IMR-90 (cell line): ENCODE measurements at regions not wholly inside any gene's neighbourhood (a gene's known extent, or its start where the extent isn't known, plus 50 kb on each side); places are given as distances from the start of the nearest gene placed in this dataset.

ENCODE experiments used
- ATAC-seq: fragments of 200-7000 bp; cut with Tn5 transposase; 2 replicates; pipeline ENCODE4 v1.9.1; 2020; ENCODE audit warnings: low read depth, mild to moderate bottlenecking, moderate library complexity
- BruUV-seq: library from RNA; stranded (reverse); fragments of 400-500 nt; replicated peaks from 2 replicates; lab custom pipeline; 2021; lab: Mats Ljungman, UMichigan
- CTCF ChIA-PET: fragments of 300-600 bp; formaldehyde crosslinking; extraction: SDS; loops from one replicate; lab custom pipeline; 2021; ENCODE audit warnings: antibody characterized with exemption; lab: Yijun Ruan, JAX
- POLR2A ChIA-PET: fragments of 300-600 bp; sonication (Branson Sonifier 250); formaldehyde crosslinking; loops from one replicate; lab custom pipeline; 2022; ENCODE audit warnings: antibody characterized with exemption; ENCODE audit not compliant: unreplicated experiment; lab: Charles Lee
- DNase-seq: peaks from one replicate; pipeline ENCODE4 v3.0.0; 2013
- H2AFZ ChIP-seq: replicated peaks from 2 replicates; pipeline ENCODE3; 2013; ENCODE audit warnings: low read length, mild to moderate bottlenecking; ENCODE audit not compliant: poor library complexity
- H2AK5ac ChIP-seq: 2 replicates; pipeline ENCODE4 v1.6.1; 2013; ENCODE audit warnings: low read depth, low read length, inconsistent platforms
- H2AK9ac ChIP-seq: replicated peaks from 2 replicates; pipeline ENCODE3; 2013; ENCODE audit warnings: mild to moderate bottlenecking, low read depth, low read length, moderate library complexity; ENCODE audit not compliant: poor library complexity
- H2BK120ac ChIP-seq: 2 replicates; pipeline ENCODE4 v1.6.1; 2013; ENCODE audit warnings: low read depth, low read length, inconsistent platforms
- H2BK15ac ChIP-seq: 3 replicates; pipeline ENCODE4 v1.6.1; 2013; ENCODE audit warnings: low read depth, low read length, inconsistent platforms
- H2BK20ac ChIP-seq: 2 replicates; pipeline ENCODE4 v1.6.1; 2013; ENCODE audit warnings: low read depth, mild to moderate bottlenecking, inconsistent platforms, low read length, moderate library complexity
- H2BK5ac ChIP-seq: 2 replicates; pipeline ENCODE4 v1.6.1; 2013; ENCODE audit warnings: mild to moderate bottlenecking, low read depth, low read length, inconsistent platforms; ENCODE audit not compliant: poor library complexity, severe bottlenecking
- H3K14ac ChIP-seq: replicated peaks from 2 replicates; pipeline ENCODE4 v1.6.1; 2013; ENCODE audit warnings: low read depth, low read length, inconsistent platforms
- H3K18ac ChIP-seq: 2 replicates; pipeline ENCODE4 v1.6.1; 2013; ENCODE audit warnings: low read depth, low read length, control low read depth
- H3K23ac ChIP-seq: 2 replicates; pipeline ENCODE4 v1.6.1; 2013; ENCODE audit warnings: low read depth, low read length, inconsistent platforms
- H3K27ac ChIP-seq: 2 replicates; pipeline ENCODE4 v1.5.1; 2013; ENCODE audit warnings: mild to moderate bottlenecking, control low read depth, low read length; ENCODE audit not compliant: insufficient read depth
- H3K27me3 ChIP-seq: 2 replicates; pipeline ENCODE4 v1.6.1; 2013; ENCODE audit warnings: low read length; ENCODE audit not compliant: control insufficient read depth, insufficient read depth
- H3K36me3 ChIP-seq: 2 replicates; pipeline ENCODE4 v1.6.1; 2013; ENCODE audit warnings: low read length, mixed read lengths; ENCODE audit not compliant: control insufficient read depth, insufficient read depth
- H3K4ac ChIP-seq: 2 replicates; pipeline ENCODE4 v1.6.1; 2013; ENCODE audit warnings: low read depth, low read length, inconsistent platforms
- H3K4me1 ChIP-seq: 2 replicates; pipeline ENCODE4 v1.6.1; 2013; ENCODE audit warnings: low read length, mixed read lengths; ENCODE audit not compliant: control insufficient read depth, insufficient read depth
- H3K4me2 ChIP-seq: 2 replicates; pipeline ENCODE4 v1.6.1; 2013; ENCODE audit warnings: low read depth, mild to moderate bottlenecking, control low read depth, low read length, moderate library complexity
- H3K4me3 ChIP-seq: 2 replicates; pipeline ENCODE4 v1.5.1; 2013; ENCODE audit warnings: low read depth, mild to moderate bottlenecking, control low read depth, low read length, moderate library complexity; ENCODE audit not compliant: insufficient read depth
- H3K56ac ChIP-seq: 2 replicates; pipeline ENCODE4 v1.6.1; 2013; ENCODE audit warnings: low read length, inconsistent platforms; ENCODE audit not compliant: insufficient read depth; ENCODE audit errors: extremely low read depth
- H3K79me1 ChIP-seq, 2 experiments: 2 replicates each; pipeline ENCODE4 v1.6.1; 2013; ENCODE audit warnings: low read length in 2 of 2, inconsistent platforms in 1 of 2, low read depth in 1 of 2
- H3K9ac ChIP-seq: 2 replicates; pipeline ENCODE4 v1.6.1; 2013; ENCODE audit warnings: low read depth, low read length, control low read depth
- H3K9me1 ChIP-seq: 2 replicates; pipeline ENCODE4 v1.6.1; 2013; ENCODE audit warnings: low read length, inconsistent platforms; ENCODE audit not compliant: insufficient read depth
- H3K9me3 ChIP-seq: 2 replicates; pipeline ENCODE4 v1.6.1; 2013; ENCODE audit warnings: low read length; ENCODE audit not compliant: control insufficient read depth, insufficient read depth
- H4K20me1 ChIP-seq: 2 replicates; pipeline ENCODE4 v1.6.1; 2013; ENCODE audit warnings: low read length, inconsistent platforms; ENCODE audit not compliant: insufficient read depth
- H4K5ac ChIP-seq: 2 replicates; pipeline ENCODE4 v1.6.1; 2013; ENCODE audit warnings: mild to moderate bottlenecking, low read depth, low read length, control low read depth
- H4K8ac ChIP-seq, 2 experiments: 2 replicates each; pipeline ENCODE4 v1.6.1; 2013; ENCODE audit warnings: low read depth in 2 of 2, low read length in 2 of 2, control low read depth in 1 of 2, inconsistent platforms in 1 of 2
- H4K91ac ChIP-seq: 2 replicates; pipeline ENCODE4 v1.6.1; 2013; ENCODE audit warnings: low read depth, low read length, inconsistent platforms; ENCODE audit not compliant: insufficient read depth
- FOS ChIP-seq: fragments of 150-350 bp; IDR thresholded peaks from 2 replicates; pipeline ENCODE4 v1.6.1; 2016; ENCODE audit warnings: low read depth, low read length
- RCOR1 ChIP-seq: IDR thresholded peaks from 2 replicates; pipeline ENCODE4 v1.6.1; 2012; ENCODE audit warnings: mild to moderate bottlenecking, low read length, improper control_type of control experiment; ENCODE audit not compliant: insufficient replicate concordance
- WGBS, 2 experiments: methylation state at CpG; one replicate each; pipeline versions ENCODE4 v1.1.5 to v1.1.7; 2013; ENCODE audit warnings: missing lambda C conversion rate in 2 of 2; ENCODE audit not compliant: insufficient read length in 1 of 2; ENCODE audit errors: extremely low coverage in 2 of 2; 5-methylcytosine and 5-hydroxymethylcytosine counted together
- dilution Hi-C: fragments of 300-500 bp; cut with HindIII; formaldehyde crosslinking; loops from one replicate; pipeline ENCODE4 v1.14.3; 2018; ENCODE audit warnings: low sequenced_read_pairs; ENCODE audit not compliant: unreplicated experiment
- in situ Hi-C: fragments of 300-500 bp; cut with MboI; formaldehyde crosslinking; loops from 3 replicates; pipeline ENCODE4 v1.14.3; 2019; ENCODE audit warnings: low sequenced_read_pairs, inconsistent platforms, mixed read lengths
- intact Hi-C: fragments of 100-400 bp; cut with micrococcal nuclease; formaldehyde crosslinking; loops from 2 replicates; pipeline ENCODE4 v1.10.0; 2022

GRCh38 chr3:106965307-106965706 lies 411.9 kb upstream of the CCDC54 start:
- no CpG with 5 or more reads among the region's 3 CpGs for WGBS, 2 experiments
- H3K9me3 ChIP-seq, result no peaks in the 10 kb centered on the region

More at GRCh38 chr3:106965307-106965706, 411.9 kb upstream of the CCDC54 start:
- no peaks in the 10 kb centered on the region for H3K27me3 ChIP-seq
- H3K9me1 ChIP-seq, result peaks cover 3% of the 10 kb centered on the region; the same call in 1 of the 2 replicates
- no peak overlapping the region for H2AK5ac ChIP-seq
- no peak overlapping the region for H3K4me3 ChIP-seq
- H3K4ac ChIP-seq, result no peak overlapping the region
- no peak overlapping the region for H3K56ac ChIP-seq
- H3K23ac ChIP-seq, result no peak overlapping the region
- ATAC-seq (no peak), DNase-seq (no peak)
- peaks cover 3% of the 10 kb centered on the region; the same call in 1 of the 2 replicates for H3K4me1 ChIP-seq
- H2BK20ac ChIP-seq, result no peak overlapping the region
- dilution Hi-C loops, result no loop called here
- H2BK120ac ChIP-seq, result no peak overlapping the region
- in situ Hi-C loops, result no loop called here
- H2BK15ac ChIP-seq, result no peak overlapping the region
- no peak overlapping the region for H3K18ac ChIP-seq
- H3K36me3 ChIP-seq, result no peaks in the 10 kb centered on the region
- TF ChIP-seq FOS, result no peak
- no peak for TF ChIP-seq RCOR1
- H3K27ac ChIP-seq, result no peak overlapping the region
- H3K9ac ChIP-seq, result no peak overlapping the region
- CTCF ChIA-PET, result no interaction called here
- no peak overlapping the region for H2AFZ ChIP-seq
- H2AK9ac ChIP-seq, result no peak overlapping the region
- POLR2A ChIA-PET, result no interaction called here
- BruUV-seq, result no TSS peak
- intact Hi-C loops, result no loop called here
- no peak overlapping the region for H4K8ac ChIP-seq
- no peak overlapping the region for H3K14ac ChIP-seq
- no peak overlapping the region for H4K91ac ChIP-seq
- H2BK5ac ChIP-seq, result no peak overlapping the region
- no peaks in the 10 kb centered on the region for H4K20me1 ChIP-seq
- no peak overlapping the region for H3K4me2 ChIP-seq
- no peaks in the 10 kb centered on the region for H3K79me1 ChIP-seq
- no peak overlapping the region for H4K5ac ChIP-seq
